ENCODE measurements at regions not wholly inside any gene's neighbourhood (a gene's known extent, or its start where the extent isn't known, plus 50 kb on each side); places are given as distances from the start of the nearest gene placed in this dataset.

GRCh38 chr18:78041218-78041617 lies 791.6 kb downstream of the GALR1 start:
- ATAC-seq (no peak), DNase-seq (no peak)
- peaks cover 8% of the 10 kb centered on the region for H3K9me3 Mint-ChIP-seq (ENCODE audit: low read depth)
- H3K27me3 Mint-ChIP-seq = peaks cover 3% of the 10 kb centered on the region
- intact Hi-C loops (cut with DNase I, micrococcal nuclease) = no loop called here
- H3K27ac Mint-ChIP-seq = no peak overlapping the region
- H3K4me3 Mint-ChIP-seq = no peak overlapping the region
- H3K4me1 Mint-ChIP-seq = no peaks in the 10 kb centered on the region
- ChIA-PET POLR2A (no interaction called here), CTCF (interaction anchor here (1.0 kb wide), 1 partner anchor 602 kb away, joined by 3 read pairs; no protein-coding TSS in a partner anchor)
- no peaks in the 10 kb centered on the region for H3K36me3 Mint-ChIP-seq (ENCODE audit: low read depth)

GRCh38 chr18:78046631-78047030 lies 797.0 kb downstream of the GALR1 start:
- CTCF ChIA-PET = interaction anchor here (0.6 kb wide), 1 partner anchor 1171 kb away, joined by 3 read pairs; no protein-coding TSS in a partner anchor
- Mint-ChIP-seq H3K9me3 (ENCODE audit: low read depth) (no peaks in the 10 kb centered on the region), H3K36me3 (ENCODE audit: low read depth) (no peaks in the 10 kb centered on the region), H3K27ac (no peak overlapping the region), H3K4me3 (no peak overlapping the region), H3K4me1 (no peaks in the 10 kb centered on the region), H3K27me3 (no peaks in the 10 kb centered on the region)
- DNase-seq = no peak
- no peak for ATAC-seq
- POLR2A ChIA-PET = no interaction called here
- intact Hi-C loops (cut with DNase I, micrococcal nuclease) = no loop called here

GRCh38 chr18:78049281-78049680 lies 799.6 kb downstream of the GALR1 start:
- ChIA-PET POLR2A (no interaction called here), CTCF (no interaction called here)
- H3K36me3 Mint-ChIP-seq (ENCODE audit: low read depth) = no peaks in the 10 kb centered on the region
- ATAC-seq = no peak
- intact Hi-C loops (cut with DNase I, micrococcal nuclease) = no loop called here
- DNase-seq = no peak
- no peak overlapping the region for H3K4me3 Mint-ChIP-seq
- no peaks in the 10 kb centered on the region for H3K27me3 Mint-ChIP-seq
- no peaks in the 10 kb centered on the region for H3K4me1 Mint-ChIP-seq
- no peak overlapping the region for H3K27ac Mint-ChIP-seq
- no peaks in the 10 kb centered on the region for H3K9me3 Mint-ChIP-seq (ENCODE audit: low read depth)

GRCh38 chr18:78054801-78055200 lies 805.2 kb downstream of the GALR1 start:
- Mint-ChIP-seq H3K4me1 (no peaks in the 10 kb centered on the region), H3K9me3 (ENCODE audit: low read depth) (peaks cover 2% of the 10 kb centered on the region), H3K36me3 (ENCODE audit: low read depth) (no peaks in the 10 kb centered on the region), H3K27me3 (no peaks in the 10 kb centered on the region), H3K27ac (no peak overlapping the region), H3K4me3 (no peak overlapping the region)
- CTCF ChIA-PET = no interaction called here
- DNase-seq (no peak), ATAC-seq (no peak)
- intact Hi-C loops (cut with DNase I, micrococcal nuclease) = no loop called here
- POLR2A ChIA-PET = no interaction called here

- intact Hi-C loops (cut with DNase I, micrococcal nuclease) = no loop called here
- ATAC-seq = no peak
- Mint-ChIP-seq H3K4me1 (no peaks in the 10 kb centered on the region), H3K9me3 (ENCODE audit: low read depth) (peaks cover 2% of the 10 kb centered on the region), H3K36me3 (ENCODE audit: low read depth) (no peaks in the 10 kb centered on the region), H3K27me3 (no peaks in the 10 kb centered on the region), H3K27ac (no peak overlapping the region), H3K4me3 (no peak overlapping the region)
- CTCF ChIA-PET = no interaction called here
- POLR2A ChIA-PET = no interaction called here
- DNase-seq = no peak
These were observed 806.4 kb downstream of the GALR1 start for GRCh38 chr18:78056011-78056410.

GRCh38 chr18:78069784-78070664 lies 820.4 kb downstream of the GALR1 start:
- Mint-ChIP-seq H3K4me3 (no peak overlapping the region), H3K36me3 (ENCODE audit: low read depth) (no peaks in the 10 kb centered on the region), H3K9me3 (ENCODE audit: low read depth) (no peaks in the 10 kb centered on the region), H3K4me1 (no peaks in the 10 kb centered on the region), H3K27me3 (no peaks in the 10 kb centered on the region), H3K27ac (no peak overlapping the region)
- ATAC-seq = no peak
- ChIA-PET CTCF (interaction anchor here (0.6 kb wide), 1 partner anchor 38 kb away, joined by 3 read pairs; no protein-coding TSS in a partner anchor), POLR2A (no interaction called here)
- DNase-seq = no peak
- intact Hi-C loops (cut with DNase I, micrococcal nuclease) = no loop called here

- Mint-ChIP-seq H3K27ac (no peak overlapping the region), H3K4me1 (no peaks in the 10 kb centered on the region), H3K9me3 (ENCODE audit: low read depth) (no peaks in the 10 kb centered on the region), H3K4me3 (no peak overlapping the region), H3K36me3 (ENCODE audit: low read depth) (no peaks in the 10 kb centered on the region), H3K27me3 (peaks cover 2% of the 10 kb centered on the region)
- DNase-seq (no peak), ATAC-seq (no peak)
- POLR2A ChIA-PET = no interaction called here
- intact Hi-C loops (cut with DNase I, micrococcal nuclease) = no loop called here
- CTCF ChIA-PET = interaction anchor here (1.1 kb wide), 1 partner anchor 8 kb away, joined by 3 read pairs; no protein-coding TSS in a partner anchor
These were observed 821.6 kb downstream of the GALR1 start for GRCh38 chr18:78071166-78071710.

GRCh38 chr18:78071776-78072175 lies 822.1 kb downstream of the GALR1 start:
- intact Hi-C loops (cut with DNase I, micrococcal nuclease) = no loop called here
- no peaks in the 10 kb centered on the region for H3K4me1 Mint-ChIP-seq
- ChIA-PET CTCF (interaction anchor here (1.1 kb wide), 1 partner anchor 8 kb away, joined by 3 read pairs; no protein-coding TSS in a partner anchor), POLR2A (no interaction called here)
- ATAC-seq (no peak), DNase-seq (no peak)
- H3K27me3 Mint-ChIP-seq = peaks cover 2% of the 10 kb centered on the region
- no peaks in the 10 kb centered on the region for H3K36me3 Mint-ChIP-seq (ENCODE audit: low read depth)
- H3K27ac Mint-ChIP-seq = no peak overlapping the region
- H3K4me3 Mint-ChIP-seq = no peak overlapping the region
- H3K9me3 Mint-ChIP-seq (ENCODE audit: low read depth) = no peaks in the 10 kb centered on the region

- ChIA-PET POLR2A (no interaction called here), CTCF (interaction anchor here (1.1 kb wide), 1 partner anchor 9 kb away, joined by 3 read pairs; no protein-coding TSS in a partner anchor)
- no peaks in the 10 kb centered on the region for H3K4me1 Mint-ChIP-seq
- peaks cover 2% of the 10 kb centered on the region for H3K27me3 Mint-ChIP-seq
- no peaks in the 10 kb centered on the region for H3K9me3 Mint-ChIP-seq (ENCODE audit: low read depth)
- intact Hi-C loops (cut with DNase I, micrococcal nuclease) = no loop called here
- H3K36me3 Mint-ChIP-seq (ENCODE audit: low read depth) = no peaks in the 10 kb centered on the region
- H3K4me3 Mint-ChIP-seq = no peak overlapping the region
- H3K27ac Mint-ChIP-seq = no peak overlapping the region
- DNase-seq = no peak
- ATAC-seq = no peak
These were observed 822.7 kb downstream of the GALR1 start for GRCh38 chr18:78072375-78072774.

- peaks cover 4% of the 10 kb centered on the region for H3K27me3 Mint-ChIP-seq
- CTCF ChIA-PET = no interaction called here
- POLR2A ChIA-PET = no interaction called here
- no peaks in the 10 kb centered on the region for H3K9me3 Mint-ChIP-seq (ENCODE audit: low read depth)
- H3K36me3 Mint-ChIP-seq (ENCODE audit: low read depth) = no peaks in the 10 kb centered on the region
- H3K27ac Mint-ChIP-seq = no peak overlapping the region
- H3K4me1 Mint-ChIP-seq = no peaks in the 10 kb centered on the region
- ATAC-seq (no peak), DNase-seq (no peak)
- intact Hi-C loops (cut with DNase I, micrococcal nuclease) = no loop called here
- H3K4me3 Mint-ChIP-seq = no peak overlapping the region
These were observed 823.6 kb downstream of the GALR1 start for GRCh38 chr18:78073275-78073674.

- CTCF ChIA-PET = no interaction called here
- Mint-ChIP-seq H3K9me3 (ENCODE audit: low read depth) (no peaks in the 10 kb centered on the region), H3K27me3 (peaks cover 5% of the 10 kb centered on the region), H3K4me1 (no peaks in the 10 kb centered on the region), H3K4me3 (no peak overlapping the region), H3K36me3 (ENCODE audit: low read depth) (no peaks in the 10 kb centered on the region), H3K27ac (no peak overlapping the region)
- no peak for DNase-seq
- intact Hi-C loops (cut with DNase I, micrococcal nuclease) = no loop called here
- no peak for ATAC-seq
- POLR2A ChIA-PET = no interaction called here
These were observed 824.9 kb downstream of the GALR1 start for GRCh38 chr18:78074400-78075020.

GRCh38 chr18:78080081-78080480 lies 830.4 kb downstream of the GALR1 start:
- Mint-ChIP-seq H3K27ac (no peak overlapping the region), H3K27me3 (peaks cover 5% of the 10 kb centered on the region), H3K36me3 (ENCODE audit: low read depth) (no peaks in the 10 kb centered on the region), H3K9me3 (ENCODE audit: low read depth) (no peaks in the 10 kb centered on the region), H3K4me3 (no peak overlapping the region), H3K4me1 (no peaks in the 10 kb centered on the region)
- DNase-seq = no peak
- no peak for ATAC-seq
- intact Hi-C loops (cut with DNase I, micrococcal nuclease) = no loop called here
- ChIA-PET CTCF (no interaction called here), POLR2A (no interaction called here)
